CD8-positive, alpha-beta memory T cell (primary cell): ENCODE measurements at regions not wholly inside any gene's neighbourhood (a gene's known extent, or its start where the extent isn't known, plus 50 kb on each side); places are given as distances from the start of the nearest gene placed in this dataset.
A peak's percentile ranks its signal among the peaks of the same experiment; 100 is the strongest.
"Not testable (repeated sequence)": the region's sequence is repeated elsewhere in the genome, so short reads cannot be mapped to it uniquely, and the experiment has no call there.

Experiments used
- CTCF ChIA-PET: fragments of 350-600 bp; sonication (Branson Sonifier 250); formaldehyde crosslinking; loops from one replicate; lab custom pipeline; 2021; ENCODE audit warnings: antibody characterized with exemption; lab: Charles Lee
- POLR2A ChIA-PET: fragments of 350-600 bp; sonication (Branson Sonifier 250); formaldehyde crosslinking; loops from one replicate; lab custom pipeline; 2021; ENCODE audit warnings: antibody characterized with exemption; lab: Charles Lee
- DNase-seq, 5 donors: peaks; one replicate each; pipeline versions ENCODE4 v3.0.0 to v3.0.0-alpha.2; 2020 to 2022; ENCODE audit warnings: mixed read lengths in 1 of 5
- H3K27ac ChIP-seq: one replicate; pipeline ENCODE4 v1.7.0; 2013; ENCODE audit warnings: low read depth, mild to moderate bottlenecking, low read length, moderate library complexity
- H3K27me3 ChIP-seq: 2 replicates; pipeline ENCODE4 v1.7.0; 2013; ENCODE audit warnings: low read length, mild to moderate bottlenecking; ENCODE audit not compliant: insufficient read depth, poor library complexity, severe bottlenecking
- H3K36me3 ChIP-seq: 2 replicates; pipeline ENCODE4 v1.7.0; 2013; ENCODE audit warnings: mild to moderate bottlenecking, low read length, moderate library complexity; ENCODE audit not compliant: insufficient read depth
- H3K4me1 ChIP-seq: 2 replicates; pipeline ENCODE4 v1.7.0; 2013; ENCODE audit warnings: mild to moderate bottlenecking, low read length, moderate library complexity; ENCODE audit not compliant: insufficient read depth
- H3K4me3 ChIP-seq: 2 replicates; pipeline ENCODE4 v1.7.0; 2013; ENCODE audit warnings: mild to moderate bottlenecking, low read length
- H3K9me3 ChIP-seq: 2 replicates; pipeline ENCODE4 v1.7.0; 2013; ENCODE audit warnings: mild to moderate bottlenecking, low read length
- H3K27ac Mint-ChIP-seq, 8 donors: one replicate each; pipeline ENCODE4 v1.8.0; 2020 to 2021; ENCODE audit warnings: mixed read lengths in 8 of 8, mild to moderate bottlenecking in 6 of 8, inconsistent platforms in 3 of 8, moderate library complexity in 3 of 8
- H3K27me3 Mint-ChIP-seq, 2 donors: one replicate each; pipeline ENCODE4 v1.8.0; 2020 to 2021; ENCODE audit warnings: mixed read lengths in 2 of 2, mild to moderate bottlenecking in 1 of 2, moderate library complexity in 1 of 2
- H3K36me3 Mint-ChIP-seq, 3 donors: one replicate each; pipeline ENCODE4 v1.8.0; 2020 to 2021; ENCODE audit warnings: mixed read lengths in 3 of 3, inconsistent platforms in 1 of 3, mild to moderate bottlenecking in 1 of 3
- H3K4me1 Mint-ChIP-seq, 3 donors: one replicate each; pipeline ENCODE4 v1.8.0; 2020 to 2021; ENCODE audit warnings: mixed read lengths in 3 of 3, inconsistent platforms in 1 of 3, mild to moderate bottlenecking in 1 of 3
- H3K4me3 Mint-ChIP-seq, 7 donors: one replicate each; pipeline ENCODE4 v1.8.0; 2020 to 2021; ENCODE audit warnings: mixed read lengths in 7 of 7, mild to moderate bottlenecking in 6 of 7, moderate library complexity in 4 of 7, inconsistent platforms in 2 of 7
- H3K9me3 Mint-ChIP-seq, 5 donors: one replicate each; pipeline ENCODE4 v1.8.0; 2020 to 2022; ENCODE audit warnings: mixed read lengths in 5 of 5, mild to moderate bottlenecking in 3 of 5, moderate library complexity in 2 of 5, inconsistent platforms in 1 of 5

GRCh38 chr3:152209060-152209459 is 59.7 kb upstream of the MBNL1 start:
- Mint-ChIP-seq H3K36me3 (peaks cover 0 to 4% (median 3%) of the 10 kb centered on the region in 3 donors), H3K27ac (peak overlapping the region in 2 of 8 donors; percentile 8 to 13)

GRCh38 chr3:152209776-152210175 is 59.0 kb upstream of the MBNL1 start:
- ChIA-PET CTCF (interaction anchor here (2.0 kb wide), 1 partner anchor 9 kb away, joined by 4 read pairs; no protein-coding TSS in a partner anchor), POLR2A (no interaction called here)
- DNase-seq = no peak
- Mint-ChIP-seq H3K4me1 (peaks cover 36 to 80% (median 73%) of the 10 kb centered on the region in 3 donors), H3K36me3 (peaks cover 0 to 4% (median 3%) of the 10 kb centered on the region in 3 donors), H3K27ac (peak overlapping the region in 1 of 8 donors; percentile 3), H3K27me3 (no peaks in the 10 kb centered on the region), H3K9me3 (no peaks in the 10 kb centered on the region), H3K4me3 (peak overlapping the region in 2 of 7 donors; percentile 2 to 33)
- H3K9me3 ChIP-seq = no peaks in the 10 kb centered on the region
- no peaks in the 10 kb centered on the region for H3K27me3 ChIP-seq
- H3K27ac ChIP-seq = no peak overlapping the region
- no peak overlapping the region for H3K4me3 ChIP-seq
- H3K36me3 ChIP-seq = no peaks in the 10 kb centered on the region
- H3K4me1 ChIP-seq = peaks cover 67% of the 10 kb centered on the region

More at GRCh38 chr3:152209060-152209459, 59.7 kb upstream of the MBNL1 start:
- CTCF ChIA-PET = interaction anchor here (2.0 kb wide), 1 partner anchor 9 kb away, joined by 4 read pairs; no protein-coding TSS in a partner anchor
- Histone ChIP-seq H3K4me3 (no peak overlapping the region), H3K9me3 (no peaks in the 10 kb centered on the region), H3K27me3 (no peaks in the 10 kb centered on the region), H3K4me1 (peaks cover 66% of the 10 kb centered on the region), H3K27ac (no peak overlapping the region), H3K36me3 (no peaks in the 10 kb centered on the region)
- Mint-ChIP-seq H3K4me3 (no peak overlapping the region), H3K4me1 (peaks cover 37 to 75% (median 74%) of the 10 kb centered on the region in 3 donors), H3K27me3 (no peaks in the 10 kb centered on the region), H3K9me3 (no peaks in the 10 kb centered on the region)
- DNase-seq = no peak
- POLR2A ChIA-PET = no interaction called here

GRCh38 chr3:152210697-152211096 is 58.0 kb upstream of the MBNL1 start:
- H3K27me3 ChIP-seq = no peaks in the 10 kb centered on the region
- H3K27ac ChIP-seq = no peak overlapping the region
- no peaks in the 10 kb centered on the region for H3K36me3 ChIP-seq
- peaks cover 65% of the 10 kb centered on the region for H3K4me1 ChIP-seq
- H3K9me3 ChIP-seq = no peaks in the 10 kb centered on the region
- peaks cover 29 to 80% (median 67%) of the 10 kb centered on the region in 3 donors for H3K4me1 Mint-ChIP-seq
- no peaks in the 10 kb centered on the region for H3K27me3 Mint-ChIP-seq
- peak overlapping the region in 1 of 8 donors; percentile 8 for H3K27ac Mint-ChIP-seq
- CTCF ChIA-PET = interaction anchor here (1.0 kb wide), 1 partner anchor 11 kb away, joined by 3 read pairs; no protein-coding TSS in a partner anchor
- DNase-seq = no peak
- no peak overlapping the region for H3K4me3 Mint-ChIP-seq
- no peak overlapping the region for H3K4me3 ChIP-seq
- no peaks in the 10 kb centered on the region for H3K9me3 Mint-ChIP-seq
- peaks cover 0 to 4% (median 0%) of the 10 kb centered on the region in 3 donors for H3K36me3 Mint-ChIP-seq
- POLR2A ChIA-PET = no interaction called here

GRCh38 chr3:152211655-152212054 is 57.1 kb upstream of the MBNL1 start:
- Mint-ChIP-seq H3K9me3 (no peaks in the 10 kb centered on the region), H3K36me3 (no peaks in the 10 kb centered on the region), H3K27ac (peak overlapping the region in 2 of 8 donors; percentile 32 to 52), H3K4me3 (no peak overlapping the region), H3K4me1 (peaks cover 23 to 75% (median 59%) of the 10 kb centered on the region in 3 donors), H3K27me3 (no peaks in the 10 kb centered on the region)
- no peak for DNase-seq
- no peaks in the 10 kb centered on the region for H3K27me3 ChIP-seq
- POLR2A ChIA-PET = no interaction called here
- peaks cover 55% of the 10 kb centered on the region for H3K4me1 ChIP-seq
- H3K27ac ChIP-seq = no peak overlapping the region
- no peaks in the 10 kb centered on the region for H3K9me3 ChIP-seq
- CTCF ChIA-PET = interaction anchor here (0.7 to 1.0 kb wide), 2 partner anchors 12 to 28 kb away, joined by 3 read pairs; no protein-coding TSS in a partner anchor
- H3K36me3 ChIP-seq = no peaks in the 10 kb centered on the region
- H3K4me3 ChIP-seq = no peak overlapping the region

- Mint-ChIP-seq H3K4me1 (peaks cover 23 to 70% (median 51%) of the 10 kb centered on the region in 3 donors), H3K27me3 (no peaks in the 10 kb centered on the region), H3K9me3 (no peaks in the 10 kb centered on the region), H3K4me3 (peak overlapping the region in 1 of 7 donors; percentile 5), H3K27ac (peak overlapping the region in 3 of 8 donors; percentile 7 to 74 (median 67)), H3K36me3 (no peaks in the 10 kb centered on the region)
- ChIA-PET CTCF (interaction anchor here (0.8 to 2.0 kb wide), 2 partner anchors 10 to 12 kb away, joined by 3 to 4 read pairs; no protein-coding TSS in a partner anchor), POLR2A (interaction anchor here (0.9 kb wide), 1 partner anchor 10 kb away, joined by 3 read pairs; no protein-coding TSS in a partner anchor)
- Histone ChIP-seq H3K9me3 (no peaks in the 10 kb centered on the region), H3K4me1 (peaks cover 46% of the 10 kb centered on the region), H3K27me3 (no peaks in the 10 kb centered on the region), H3K4me3 (no peak overlapping the region), H3K27ac (no peak overlapping the region), H3K36me3 (no peaks in the 10 kb centered on the region)
- DNase-seq = no peak
Observed at GRCh38 chr3:152213203-152213602, 55.5 kb upstream of the MBNL1 start.

GRCh38 chr3:152213938-152214337 is 54.8 kb upstream of the MBNL1 start:
- no peak overlapping the region for H3K27ac ChIP-seq
- no peak for DNase-seq
- ChIA-PET POLR2A (interaction anchor here (0.9 kb wide), 1 partner anchor 9 kb away, joined by 3 read pairs; no protein-coding TSS in a partner anchor), CTCF (interaction anchor here (2.0 kb wide), 1 partner anchor 10 kb away, joined by 4 read pairs; no protein-coding TSS in a partner anchor)
- no peaks in the 10 kb centered on the region for H3K36me3 ChIP-seq
- no peaks in the 10 kb centered on the region for H3K9me3 ChIP-seq
- Mint-ChIP-seq H3K27ac (peak overlapping the region in 2 of 8 donors; percentile 14 to 20), H3K4me3 (peak overlapping the region in 1 of 7 donors; percentile 2), H3K27me3 (no peaks in the 10 kb centered on the region), H3K36me3 (peaks cover 0 to 1% (median 0%) of the 10 kb centered on the region in 3 donors), H3K4me1 (peaks cover 23 to 70% (median 49%) of the 10 kb centered on the region in 3 donors), H3K9me3 (no peaks in the 10 kb centered on the region)
- no peaks in the 10 kb centered on the region for H3K27me3 ChIP-seq
- H3K4me3 ChIP-seq = no peak overlapping the region
- H3K4me1 ChIP-seq = peaks cover 42% of the 10 kb centered on the region

GRCh38 chr3:152216960-152217865 is 51.5 kb upstream of the MBNL1 start:
- not testable (repeated sequence) for H3K9me3 ChIP-seq, H3K4me3 ChIP-seq, H3K27me3 ChIP-seq, H3K27ac ChIP-seq, H3K9me3 Mint-ChIP-seq, DNase-seq, H3K27me3 Mint-ChIP-seq, H3K36me3 Mint-ChIP-seq, H3K36me3 ChIP-seq
- peak overlapping the region in 1 of 7 donors; percentile 14 for H3K4me3 Mint-ChIP-seq
- ChIA-PET POLR2A (interaction anchor here (1.0 to 1.1 kb wide), 2 partner anchors 16 to 98 kb away, joined by 3 read pairs; no protein-coding TSS in a partner anchor), CTCF (interaction anchor here (1.0 to 1.3 kb wide), 2 partner anchors 33 to 41 kb away, joined by 3 to 4 read pairs; no protein-coding TSS in a partner anchor)
- peak overlapping the region in 1 of 8 donors; percentile 52 for H3K27ac Mint-ChIP-seq
- H3K4me1 Mint-ChIP-seq = peaks cover 24 to 75% (median 59%) of the 10 kb centered on the region in 3 donors
- H3K4me1 ChIP-seq = peaks cover 43% of the 10 kb centered on the region
